GM23248 (cell line): ENCODE measurements at regions not wholly inside any gene's neighbourhood (a gene's known extent, or its start where the extent isn't known, plus 50 kb on each side); places are given as distances from the start of the nearest gene placed in this dataset.
A peak's percentile ranks its signal among the peaks of the same experiment; 100 is the strongest.

Experiments used
- DNase-seq: peaks from one replicate; pipeline ENCODE4 v3.0.0-alpha.2; 2015
- H2AFZ ChIP-seq: fragments of 200-600 bp; sonication (generic); 2 replicates; pipeline ENCODE4 v1.6.1; 2016; ENCODE audit warnings: antibody characterized with exemption
- H3F3A ChIP-seq: fragments of 200-600 bp; sonication (generic); 2 replicates; pipeline ENCODE4 v1.6.1; 2016; ENCODE audit warnings: mild to moderate bottlenecking, antibody characterized with exemption, mixed run types; ENCODE audit not compliant: insufficient read depth
- H3K27ac ChIP-seq: fragments of 200-600 bp; sonication (generic); 2 replicates; pipeline ENCODE4 v1.5.1; 2016; ENCODE audit warnings: mild to moderate bottlenecking
- H3K27me3 ChIP-seq: fragments of 200-600 bp; sonication (generic); replicated peaks from 2 replicates; pipeline ENCODE4 v1.6.1; 2016; ENCODE audit warnings: mild to moderate bottlenecking; ENCODE audit not compliant: insufficient read depth
- H3K36me3 ChIP-seq: fragments of 200-600 bp; sonication (generic); 2 replicates; pipeline ENCODE4 v1.6.1; 2016; ENCODE audit warnings: low read depth, mild to moderate bottlenecking
- H3K4me1 ChIP-seq: fragments of 200-600 bp; sonication (generic); 2 replicates; pipeline ENCODE4 v1.6.1; 2016; ENCODE audit warnings: mild to moderate bottlenecking; ENCODE audit not compliant: insufficient read depth
- H3K4me2 ChIP-seq: fragments of 200-600 bp; sonication (generic); one replicate; pipeline ENCODE4 v1.6.1; 2016; ENCODE audit warnings: mild to moderate bottlenecking; ENCODE audit not compliant: unreplicated experiment
- H3K4me3 ChIP-seq: fragments of 200-600 bp; sonication (generic); 2 replicates; pipeline ENCODE4 v1.5.1; 2016; ENCODE audit warnings: mild to moderate bottlenecking
- H3K79me2 ChIP-seq: fragments of 200-600 bp; sonication (generic); 2 replicates; pipeline ENCODE4 v1.6.1; 2016; ENCODE audit warnings: mild to moderate bottlenecking; ENCODE audit not compliant: insufficient read depth
- H3K9ac ChIP-seq: fragments of 200-600 bp; sonication (generic); 2 replicates; pipeline ENCODE4 v1.6.1; 2016; ENCODE audit warnings: mild to moderate bottlenecking
- H3K9me2 ChIP-seq: fragments of 200-600 bp; sonication (generic); 2 replicates; pipeline ENCODE4 v1.6.1; 2016; ENCODE audit warnings: mixed run types, mild to moderate bottlenecking, moderate library complexity; ENCODE audit not compliant: insufficient read depth
- H3K9me3 ChIP-seq: fragments of 200-600 bp; sonication (generic); one replicate; pipeline ENCODE4 v1.6.1; 2017; ENCODE audit warnings: low read depth
- H4K20me1 ChIP-seq: fragments of 200-600 bp; sonication (generic); 2 replicates; pipeline ENCODE4 v1.6.0; 2016; ENCODE audit not compliant: insufficient read depth
- EZH2 ChIP-seq: fragments of 200-600 bp; sonication (generic); IDR thresholded peaks from 2 replicates; pipeline ENCODE4 v1.6.1; 2018; ENCODE audit warnings: antibody characterized with exemption, mild to moderate bottlenecking; ENCODE audit not compliant: insufficient read depth, poor library complexity, severe bottlenecking
- EZH2phosphoT487 ChIP-seq: fragments of 200-600 bp; sonication (generic); IDR thresholded peaks from 2 replicates; pipeline ENCODE4 v1.6.1; 2018; ENCODE audit warnings: antibody characterized with exemption, moderate library complexity, mild to moderate bottlenecking, low read depth; ENCODE audit not compliant: insufficient read depth
- WGBS, 2 experiments: methylation state at CpG; one replicate each; pipeline ENCODE4 v1.1.6; 2015 to 2017; ENCODE audit warnings: low lambda C conversion rate in 2 of 2, low coverage in 1 of 2; ENCODE audit errors: missing lambda C conversion rate in 2 of 2; 5-methylcytosine and 5-hydroxymethylcytosine counted together
- in situ Hi-C: fragments of 300-500 bp; cut with MboI; formaldehyde crosslinking; loops from 2 replicates; pipeline ENCODE4 v1.15.0; 2020

DNA sequence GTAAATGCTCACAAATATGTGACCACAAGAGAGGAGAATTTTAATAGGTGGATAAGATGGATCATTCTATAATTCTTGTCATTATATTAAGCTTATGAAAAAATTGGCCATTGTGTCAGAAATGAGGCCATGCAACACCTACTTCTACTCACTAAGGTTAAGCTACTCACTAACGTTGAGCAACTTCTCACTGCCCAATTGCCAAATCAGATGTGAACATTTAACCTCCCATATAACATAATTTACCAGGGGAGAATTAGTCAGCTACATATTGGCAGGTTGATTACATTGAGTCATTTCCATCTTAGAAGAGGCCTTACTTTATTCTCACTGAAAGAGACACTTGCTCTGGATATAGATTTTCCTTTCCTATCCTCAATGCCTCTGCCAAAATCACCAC, 211.2 kb upstream of the DGKB start:
- H3K4me3 ChIP-seq, result no peak overlapping the region
- in situ Hi-C loops, result no loop called here
- H3K36me3 ChIP-seq, result no peaks in the 10 kb centered on the region
- no peak for TF ChIP-seq EZH2phosphoT487
- no peak for TF ChIP-seq EZH2
- no peaks in the 10 kb centered on the region for H3K79me2 ChIP-seq
- H3K9me3 ChIP-seq, result no peaks in the 10 kb centered on the region
- no peaks in the 10 kb centered on the region for H3K9me2 ChIP-seq
- no peaks in the 10 kb centered on the region for H3K4me1 ChIP-seq
- H4K20me1 ChIP-seq, result no peaks in the 10 kb centered on the region
- H3F3A ChIP-seq, result no peaks in the 10 kb centered on the region
- H3K9ac ChIP-seq, result no peak overlapping the region
- no peak overlapping the region for H2AFZ ChIP-seq
- 11 to 38% methylated on average over 1 of the region's 1 CpG for WGBS, 2 experiments
- no peak overlapping the region for H3K27ac ChIP-seq
- peak; percentile 27 for DNase-seq
- no peaks in the 10 kb centered on the region for H3K27me3 ChIP-seq
- H3K4me2 ChIP-seq, result no peak overlapping the region

DNA sequence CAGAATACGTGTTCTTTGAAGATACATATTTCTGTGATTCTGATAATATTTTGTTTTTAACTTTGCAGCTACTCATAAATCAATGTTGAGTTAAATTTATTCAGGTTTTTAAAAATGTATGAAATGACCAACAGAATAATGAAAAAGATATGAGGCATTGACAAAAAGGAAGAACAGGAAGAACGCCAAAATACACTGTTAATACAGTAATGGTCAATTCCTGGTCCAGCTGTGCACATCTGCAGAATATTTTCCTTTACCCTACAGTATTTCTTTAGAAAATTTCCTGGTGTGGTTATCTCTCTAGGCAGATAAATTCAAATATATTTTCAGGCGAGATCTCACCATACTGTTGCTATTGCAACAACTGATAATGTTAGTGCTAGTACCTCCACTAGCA, 203.2 kb upstream of the DGKB start:
- in situ Hi-C loops, result no loop called here
- no peak for DNase-seq
- no peaks in the 10 kb centered on the region for H3K79me2 ChIP-seq

DNA sequence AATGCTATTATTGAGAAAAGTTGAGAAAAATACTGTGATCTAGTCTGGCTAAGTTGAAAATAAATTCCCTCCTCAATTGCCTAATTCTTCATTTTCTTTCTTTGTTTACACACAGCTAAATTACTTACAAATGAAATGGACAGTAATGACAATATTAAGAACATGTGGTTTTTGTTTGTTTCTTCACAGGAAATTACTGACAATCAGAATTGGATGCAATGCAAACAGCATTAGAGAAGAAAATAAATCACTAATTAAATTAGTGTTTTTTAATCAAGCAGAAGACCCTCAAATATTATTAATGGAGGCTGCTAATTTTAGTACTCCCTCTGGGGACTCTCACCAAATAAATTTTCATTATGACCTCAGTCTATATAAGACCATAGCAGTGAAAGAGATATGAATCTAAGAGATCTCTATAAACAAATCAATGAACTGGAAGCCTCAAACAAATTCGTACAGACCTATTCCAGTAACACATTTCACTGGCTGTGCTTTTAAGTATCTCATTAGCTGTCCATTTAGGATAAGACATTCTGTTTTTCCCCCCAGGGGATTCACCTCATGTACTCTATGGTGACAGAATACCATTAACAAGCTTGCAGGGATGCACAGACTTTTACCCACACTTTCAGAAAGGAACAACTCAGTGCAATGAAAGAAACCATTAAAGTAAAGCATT, 202.0 kb upstream of the DGKB start:
- Histone ChIP-seq H3K4me1 (no peaks in the 10 kb centered on the region), H3K4me3 (no peak overlapping the region), H3K9ac (no peak overlapping the region), H3K9me3 (no peaks in the 10 kb centered on the region), H2AFZ (peak overlapping the region; percentile 41; the same call in 1 of the 2 replicates), H3K27ac (no peak overlapping the region), H3K36me3 (no peaks in the 10 kb centered on the region), H3K79me2 (no peaks in the 10 kb centered on the region), H4K20me1 (no peaks in the 10 kb centered on the region), H3K27me3 (no peaks in the 10 kb centered on the region), H3F3A (no peaks in the 10 kb centered on the region), H3K9me2 (no peaks in the 10 kb centered on the region), H3K4me2 (no peak overlapping the region)
- in situ Hi-C loops, result no loop called here
- TF ChIP-seq EZH2phosphoT487 (no peak), EZH2 (no peak)
- DNase-seq, result no peak
- WGBS, 2 experiments, result 0 to 5% methylated on average over 1 of the region's 1 CpG

More for the DNA sequence above, 203.2 kb upstream of the DGKB start:
- Histone ChIP-seq H2AFZ (no peak overlapping the region), H3K27ac (no peak overlapping the region), H3K4me2 (no peak overlapping the region), H3K9me3 (no peaks in the 10 kb centered on the region), H3K9me2 (no peaks in the 10 kb centered on the region), H3K27me3 (no peaks in the 10 kb centered on the region), H3F3A (no peaks in the 10 kb centered on the region), H3K4me3 (no peak overlapping the region), H3K36me3 (no peaks in the 10 kb centered on the region), H3K4me1 (no peaks in the 10 kb centered on the region), H3K9ac (no peak overlapping the region), H4K20me1 (no peaks in the 10 kb centered on the region)
- no peak for TF ChIP-seq EZH2phosphoT487
- no peak for TF ChIP-seq EZH2
- 84 to 87% methylated on average over 3 of the region's 3 CpGs for WGBS, 2 experiments

DNA sequence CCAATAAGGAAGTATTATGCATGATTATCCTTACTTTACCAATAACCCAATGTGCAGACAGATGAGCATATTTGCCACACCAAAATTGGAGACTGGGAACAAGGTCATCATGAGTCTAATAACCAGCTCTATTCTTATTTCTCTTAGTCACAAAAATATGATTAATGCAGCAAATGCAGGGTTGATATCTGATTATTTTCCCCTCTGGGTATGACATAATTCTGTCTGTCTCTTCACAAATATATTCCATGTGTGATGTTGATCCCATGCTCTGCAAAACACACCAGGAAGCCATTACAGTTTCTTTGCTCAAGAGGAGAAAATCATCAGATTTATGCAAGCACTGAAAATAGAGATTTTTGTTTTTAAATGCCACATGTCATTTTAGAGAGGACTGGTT, 196.5 kb upstream of the DGKB start:
- Histone ChIP-seq H3F3A (no peaks in the 10 kb centered on the region), H3K27me3 (no peaks in the 10 kb centered on the region), H3K4me3 (no peak overlapping the region), H3K4me1 (no peaks in the 10 kb centered on the region), H3K9ac (no peak overlapping the region), H3K27ac (no peak overlapping the region), H3K4me2 (no peak overlapping the region), H2AFZ (no peak overlapping the region), H3K79me2 (no peaks in the 10 kb centered on the region), H3K9me3 (no peaks in the 10 kb centered on the region), H3K36me3 (no peaks in the 10 kb centered on the region), H3K9me2 (no peaks in the 10 kb centered on the region), H4K20me1 (no peaks in the 10 kb centered on the region)
- in situ Hi-C loops, result no loop called here
- DNase-seq, result no peak
- TF ChIP-seq EZH2 (no peak), EZH2phosphoT487 (no peak)

DNA sequence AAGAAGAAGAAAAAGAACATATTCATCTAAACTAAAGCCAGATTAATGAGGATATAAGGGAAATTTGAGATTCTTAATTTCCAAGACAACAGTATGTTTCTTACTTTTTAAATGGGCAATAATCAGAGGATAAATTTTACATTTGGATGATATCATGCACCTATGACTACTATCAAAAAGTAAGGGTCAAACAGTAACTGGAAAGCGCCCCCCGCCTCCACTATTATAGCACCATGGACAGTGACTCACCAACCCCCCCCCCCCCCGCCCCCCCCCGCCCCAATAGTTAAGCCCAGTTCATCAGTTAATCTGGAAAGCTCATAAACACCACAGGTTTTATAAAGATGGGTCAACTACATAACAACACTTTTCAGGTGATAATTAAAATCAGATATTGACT, 194.3 kb upstream of the DGKB start:
- 64% methylated on average over 4 of the region's 4 CpGs for whole genome bisulfite sequencing, 2 experiments
- H3K79me2 ChIP-seq, result no peaks in the 10 kb centered on the region
- no peak overlapping the region for H3K4me3 ChIP-seq
- H3K9me2 ChIP-seq, result no peaks in the 10 kb centered on the region
- no peaks in the 10 kb centered on the region for H3K36me3 ChIP-seq
- H4K20me1 ChIP-seq, result no peaks in the 10 kb centered on the region
- DNase-seq, result no peak
- no peak overlapping the region for H3K9ac ChIP-seq
- in situ Hi-C loops, result no loop called here
- TF ChIP-seq EZH2phosphoT487, result no peak
- TF ChIP-seq EZH2, result no peak
- H3K27me3 ChIP-seq, result no peaks in the 10 kb centered on the region
- H3K9me3 ChIP-seq, result no peaks in the 10 kb centered on the region
- no peaks in the 10 kb centered on the region for H3F3A ChIP-seq
- H2AFZ ChIP-seq, result no peak overlapping the region
- H3K4me2 ChIP-seq, result no peak overlapping the region
- no peaks in the 10 kb centered on the region for H3K4me1 ChIP-seq
- no peak overlapping the region for H3K27ac ChIP-seq
